GM13977 (cell line): ENCODE measurements at regions not wholly inside any gene's neighbourhood (a gene's known extent, or its start where the extent isn't known, plus 50 kb on each side); places are given as distances from the start of the nearest gene placed in this dataset.

ENCODE experiments used
- DNase-seq: peaks from one replicate; pipeline ENCODE4 v3.0.0; 2012; ENCODE audit warnings: low spot score
- CTCF ChIP-seq: IDR thresholded peaks from 2 replicates; pipeline ENCODE4 v1.5.1; 2012; ENCODE audit warnings: mild to moderate bottlenecking, control low read depth; ENCODE audit not compliant: insufficient read depth; ENCODE audit errors: extremely low read depth, missing control alignments
- in situ Hi-C: fragments of 300-500 bp; cut with MboI; formaldehyde crosslinking; loops from one replicate; pipeline ENCODE4 v1.12.0; 2022; ENCODE audit warnings: low sequenced_read_pairs, low pct_unique_long_range_greater_than_20kb, mixed read lengths, inconsistent platforms; ENCODE audit not compliant: unreplicated experiment

- in situ Hi-C loops: no loop called here
- no peak for TF ChIP-seq CTCF
Measured at GRCh38 chr20:60469829-60470228, 511.6 kb downstream of the CDH26 start.

GRCh38 chr20:60470366-60470765 is 512.1 kb downstream of the CDH26 start:
- in situ Hi-C loops: no loop called here
- DNase-seq: no peak
- TF ChIP-seq CTCF: no peak

More at GRCh38 chr20:60469829-60470228, 511.6 kb downstream of the CDH26 start:
- DNase-seq: no peak

- in situ Hi-C loops: no loop called here
- no peak for TF ChIP-seq CTCF
- no peak for DNase-seq
Measured at GRCh38 chr20:60473211-60473610, 515.0 kb downstream of the CDH26 start.

- TF ChIP-seq CTCF: no peak
- no peak for DNase-seq
- in situ Hi-C loops: no loop called here
Measured at GRCh38 chr20:60474385-60474910, 516.2 kb downstream of the CDH26 start.

GRCh38 chr20:60476045-60476444 is 517.8 kb downstream of the CDH26 start:
- in situ Hi-C loops: no loop called here
- no peak for DNase-seq
- TF ChIP-seq CTCF: no peak

GRCh38 chr20:60477958-60478357 is 519.7 kb downstream of the CDH26 start:
- in situ Hi-C loops: no loop called here
- no peak for DNase-seq
- no peak for TF ChIP-seq CTCF

GRCh38 chr20:60478533-60478932 is 520.3 kb downstream of the CDH26 start:
- DNase-seq: no peak
- no peak for TF ChIP-seq CTCF
- in situ Hi-C loops: no loop called here
